ENCODE measurements at regions not wholly inside any gene's neighbourhood (a gene's known extent, or its start where the extent isn't known, plus 50 kb on each side); places are given as distances from the start of the nearest gene placed in this dataset.

DNA sequence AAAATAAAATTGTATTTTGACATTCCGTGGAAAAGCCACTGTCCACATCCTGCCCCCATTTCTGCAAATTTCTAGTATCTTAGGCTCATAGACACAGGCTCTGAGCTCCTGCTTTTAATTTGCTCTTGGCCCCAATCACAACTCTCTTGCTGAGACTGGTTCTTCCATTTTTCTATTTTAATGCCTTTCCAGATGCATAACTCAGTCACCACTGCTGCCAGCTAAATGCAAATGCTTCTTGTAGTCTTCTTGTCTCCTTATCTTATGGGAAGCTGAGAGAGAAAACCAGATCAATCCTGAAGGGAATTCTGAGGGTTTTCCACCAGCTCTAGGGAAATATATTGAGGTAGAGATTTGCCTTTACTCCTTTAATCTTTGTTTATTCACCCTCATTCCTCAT lies 149.0 kb downstream of the DHRS2 start:
- H3K36me3 Mint-ChIP-seq (ENCODE audit: low read depth): no peaks in the 10 kb centered on the region
- no peaks in the 10 kb centered on the region for H3K4me1 Mint-ChIP-seq (ENCODE audit: low read depth)
- H3K9me3 Mint-ChIP-seq: peaks cover 5% of the 10 kb centered on the region
- H3K4me3 Mint-ChIP-seq: no peak overlapping the region
- intact Hi-C loops (cut with micrococcal nuclease): no loop called here
- peaks cover 2% of the 10 kb centered on the region for H3K27me3 Mint-ChIP-seq
- no peak overlapping the region for H3K27ac Mint-ChIP-seq

DNA sequence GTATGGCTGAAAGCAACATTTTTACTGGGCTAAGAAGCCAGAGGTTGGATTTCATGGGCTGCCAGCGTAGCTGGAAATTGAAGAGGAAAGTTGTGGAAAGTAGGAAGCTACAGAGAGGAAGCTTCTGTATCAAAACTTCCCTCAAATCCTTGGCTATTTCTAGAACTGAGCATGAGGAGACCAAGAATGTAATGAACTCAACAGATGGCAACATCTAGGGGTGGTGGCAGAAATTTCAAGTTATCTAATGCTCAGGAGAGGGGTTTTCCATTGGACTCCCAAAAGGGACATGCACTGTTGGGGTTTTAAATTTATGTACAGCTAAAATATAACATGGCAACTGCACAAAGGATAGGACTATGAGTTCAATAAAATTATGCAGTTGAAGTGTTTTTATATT lies 151.3 kb downstream of the DHRS2 start:
- H3K27ac Mint-ChIP-seq: no peak overlapping the region
- H3K9me3 Mint-ChIP-seq: peaks cover 11% of the 10 kb centered on the region
- no peaks in the 10 kb centered on the region for H3K4me1 Mint-ChIP-seq (ENCODE audit: low read depth)
- H3K27me3 Mint-ChIP-seq: peaks cover 2% of the 10 kb centered on the region
- no peaks in the 10 kb centered on the region for H3K36me3 Mint-ChIP-seq (ENCODE audit: low read depth)
- no peak overlapping the region for H3K4me3 Mint-ChIP-seq
- intact Hi-C loops (cut with micrococcal nuclease): no loop called here

DNA sequence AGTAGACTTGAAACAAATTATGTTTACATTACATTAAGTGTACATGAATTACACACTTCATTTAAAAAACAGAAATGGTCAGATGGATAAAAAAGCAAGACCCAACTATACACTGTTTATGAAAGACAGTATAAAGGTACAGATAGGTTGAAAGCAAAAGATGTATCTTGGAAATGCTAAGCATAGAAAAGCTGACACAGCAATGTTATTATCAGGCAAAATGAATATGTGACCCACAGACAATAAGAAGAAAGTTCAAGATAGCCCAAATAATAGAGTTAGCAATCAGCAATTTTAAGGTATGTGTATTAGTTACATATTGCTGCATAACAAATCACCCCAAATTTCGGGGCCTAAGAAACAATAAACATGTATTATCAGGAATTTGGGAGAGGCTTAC lies 153.5 kb downstream of the DHRS2 start:
- peaks cover 11% of the 10 kb centered on the region for H3K9me3 Mint-ChIP-seq
- intact Hi-C loops (cut with micrococcal nuclease): no loop called here
- no peaks in the 10 kb centered on the region for H3K4me1 Mint-ChIP-seq (ENCODE audit: low read depth)
- H3K4me3 Mint-ChIP-seq: no peak overlapping the region
- H3K36me3 Mint-ChIP-seq (ENCODE audit: low read depth): no peaks in the 10 kb centered on the region
- H3K27ac Mint-ChIP-seq: no peak overlapping the region
- peaks cover 2% of the 10 kb centered on the region for H3K27me3 Mint-ChIP-seq

DNA sequence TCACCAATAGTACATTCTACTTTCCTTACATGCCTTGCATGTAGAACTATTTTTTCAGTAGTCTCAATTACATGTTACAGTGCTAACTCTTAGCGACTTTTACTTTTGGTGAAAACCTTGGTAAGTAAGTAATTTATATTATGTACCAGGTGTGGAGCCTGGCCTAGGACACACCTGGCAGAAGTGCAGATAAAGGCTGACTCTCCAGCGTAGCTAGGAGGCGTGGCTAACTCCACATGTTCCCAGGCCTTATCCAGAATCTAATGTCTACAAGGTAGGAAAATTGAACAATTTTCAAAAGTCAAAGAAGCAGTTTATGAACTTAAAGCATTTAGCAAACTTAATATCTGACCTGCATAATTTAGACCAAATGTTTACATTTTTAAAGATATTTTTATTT lies 157.4 kb downstream of the DHRS2 start:
- Mint-ChIP-seq H3K4me3 (no peak overlapping the region), H3K27me3 (peaks cover 2% of the 10 kb centered on the region), H3K27ac (no peak overlapping the region), H3K4me1 (ENCODE audit: low read depth) (no peaks in the 10 kb centered on the region), H3K36me3 (ENCODE audit: low read depth) (no peaks in the 10 kb centered on the region), H3K9me3 (peaks cover 11% of the 10 kb centered on the region)
- intact Hi-C loops (cut with micrococcal nuclease): no loop called here

DNA sequence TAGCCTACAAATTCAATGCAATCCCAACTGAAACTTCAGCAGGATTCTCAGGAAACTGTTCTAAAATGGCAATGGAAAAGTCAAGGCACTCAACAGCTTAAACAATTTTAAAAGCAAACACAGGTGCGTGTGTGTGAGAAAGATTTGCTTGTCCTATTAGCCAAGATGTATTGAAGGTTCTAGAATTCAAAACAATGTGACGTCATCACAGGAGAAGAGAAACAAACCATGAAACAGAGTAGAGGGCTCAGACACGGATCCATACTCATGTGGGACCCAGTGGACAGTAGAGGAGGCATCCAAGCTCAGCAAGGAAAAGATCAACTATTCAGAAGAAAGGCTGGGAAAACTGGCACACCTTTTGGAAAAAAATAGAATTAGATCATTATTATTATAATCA lies 152.8 kb upstream of the DHRS4 start:
- H3K27me3 Mint-ChIP-seq: no peaks in the 10 kb centered on the region
- H3K36me3 Mint-ChIP-seq (ENCODE audit: low read depth): no peaks in the 10 kb centered on the region
- H3K4me1 Mint-ChIP-seq (ENCODE audit: low read depth): peaks cover 5% of the 10 kb centered on the region
- no peak overlapping the region for H3K27ac Mint-ChIP-seq
- intact Hi-C loops (cut with micrococcal nuclease): no loop called here
- peaks cover 14% of the 10 kb centered on the region for H3K9me3 Mint-ChIP-seq
- H3K4me3 Mint-ChIP-seq: no peak overlapping the region

DNA sequence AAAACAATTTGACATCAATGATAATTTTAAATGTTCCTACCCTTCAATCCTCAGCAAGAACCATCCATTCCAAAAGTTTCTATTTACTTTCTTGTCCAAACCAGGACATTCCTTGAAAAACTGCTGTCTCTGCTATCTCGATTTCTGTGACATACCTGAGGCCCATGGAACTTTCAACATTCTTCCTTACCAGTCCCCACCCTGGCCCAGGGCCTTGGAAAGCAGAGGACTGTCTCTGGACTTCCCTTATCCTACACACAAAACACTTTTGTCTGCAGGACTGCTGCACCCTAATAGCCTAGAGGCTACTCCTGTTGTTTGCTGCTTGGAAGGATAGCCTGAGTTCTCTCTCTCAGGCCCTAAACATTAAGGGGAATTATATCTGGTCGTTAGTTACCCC lies 151.8 kb upstream of the DHRS4 start:
- H3K9me3 Mint-ChIP-seq: peaks cover 21% of the 10 kb centered on the region
- no peak overlapping the region for H3K27ac Mint-ChIP-seq
- H3K36me3 Mint-ChIP-seq (ENCODE audit: low read depth): no peaks in the 10 kb centered on the region
- no peaks in the 10 kb centered on the region for H3K27me3 Mint-ChIP-seq
- intact Hi-C loops (cut with micrococcal nuclease): no loop called here
- H3K4me3 Mint-ChIP-seq: no peak overlapping the region
- peaks cover 5% of the 10 kb centered on the region for H3K4me1 Mint-ChIP-seq (ENCODE audit: low read depth)

DNA sequence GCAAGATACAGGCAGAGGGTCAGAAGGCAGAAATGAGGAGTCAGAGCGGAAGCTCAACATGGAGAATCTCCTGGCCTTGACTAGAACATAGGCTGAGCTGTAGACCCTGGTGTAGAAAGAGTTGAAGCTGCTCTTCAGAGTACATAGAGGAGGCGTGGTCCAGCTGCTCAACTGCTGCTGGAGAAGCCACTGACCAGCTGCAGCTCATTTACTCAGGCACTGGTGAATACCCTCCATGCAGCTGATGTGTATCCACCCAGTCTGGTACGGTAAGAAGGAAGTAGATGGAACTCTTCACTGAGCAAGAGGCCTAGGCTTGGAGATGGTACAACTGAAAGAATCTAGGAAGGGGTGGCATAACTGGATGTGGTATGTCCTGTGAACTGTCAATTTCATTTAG lies 148.8 kb upstream of the DHRS4 start:
- H3K27ac Mint-ChIP-seq: no peak overlapping the region

DNA sequence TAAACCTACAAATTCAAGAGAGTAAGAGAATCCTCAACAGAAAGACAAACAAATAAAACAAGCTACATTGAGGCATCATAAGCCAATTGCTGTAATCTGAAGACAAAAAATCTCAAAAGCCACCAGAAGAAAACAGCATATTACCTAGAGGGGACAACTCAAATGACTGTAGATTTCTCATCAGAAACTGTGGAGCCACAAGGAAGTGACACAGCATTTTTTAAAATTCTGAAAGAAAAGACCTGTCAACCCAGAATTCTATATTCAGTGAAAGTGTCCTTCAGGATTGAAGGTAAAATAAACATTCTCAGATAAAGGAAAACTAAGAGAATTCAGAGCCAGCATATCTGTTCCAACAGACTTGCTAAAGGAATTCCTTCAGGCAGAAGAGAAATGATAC lies 147.8 kb upstream of the DHRS4 start:
- intact Hi-C loops (cut with micrococcal nuclease): no loop called here
- no peaks in the 10 kb centered on the region for H3K4me1 Mint-ChIP-seq (ENCODE audit: low read depth)
- no peaks in the 10 kb centered on the region for H3K27me3 Mint-ChIP-seq
- H3K36me3 Mint-ChIP-seq (ENCODE audit: low read depth): no peaks in the 10 kb centered on the region
- peaks cover 21% of the 10 kb centered on the region for H3K9me3 Mint-ChIP-seq
- H3K4me3 Mint-ChIP-seq: no peak overlapping the region
- H3K27ac Mint-ChIP-seq: no peak overlapping the region

More for the DNA sequence above, 148.8 kb upstream of the DHRS4 start:
- Mint-ChIP-seq H3K4me3 (no peak overlapping the region), H3K36me3 (ENCODE audit: low read depth) (no peaks in the 10 kb centered on the region), H3K4me1 (ENCODE audit: low read depth) (peaks cover 3% of the 10 kb centered on the region), H3K9me3 (peaks cover 21% of the 10 kb centered on the region), H3K27me3 (no peaks in the 10 kb centered on the region)
- intact Hi-C loops (cut with micrococcal nuclease): no loop called here

DNA sequence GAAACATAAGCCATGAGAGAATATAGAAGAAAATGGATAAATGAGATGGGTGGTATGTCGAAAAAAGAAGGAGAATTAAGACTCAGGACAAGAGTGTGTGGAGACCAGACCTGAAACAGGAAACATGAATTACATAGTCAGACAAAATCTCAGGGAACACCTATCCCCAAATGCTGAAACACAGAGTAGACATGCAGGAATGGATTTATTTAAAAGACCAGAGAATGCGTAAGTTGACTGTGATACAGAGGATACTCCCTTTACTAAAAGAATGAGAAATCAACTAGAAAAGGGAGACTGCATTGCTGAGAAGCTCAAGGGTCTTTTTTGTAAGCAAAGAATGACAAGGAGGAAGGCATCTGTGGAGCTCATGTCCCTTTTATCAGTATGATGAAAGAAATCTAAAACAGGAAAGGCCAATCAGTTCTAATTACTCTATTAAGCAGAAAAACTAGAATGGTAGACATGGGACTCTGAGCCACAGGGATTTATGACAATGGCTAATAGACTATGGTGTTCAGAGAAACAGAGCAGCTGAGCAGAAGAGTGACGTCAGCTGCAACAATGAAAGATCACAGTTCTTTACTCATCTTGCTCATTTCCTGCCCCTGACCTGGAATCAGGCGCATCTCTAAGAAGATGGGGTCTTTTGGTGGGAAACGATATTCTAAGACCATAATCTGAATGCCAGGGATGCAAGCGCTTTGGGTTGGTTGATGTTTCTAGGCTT lies 138.9 kb upstream of the DHRS4 start:
- intact Hi-C loops (cut with micrococcal nuclease): no loop called here
- Mint-ChIP-seq H3K36me3 (ENCODE audit: low read depth) (no peaks in the 10 kb centered on the region), H3K9me3 (peaks cover 13% of the 10 kb centered on the region), H3K4me3 (no peak overlapping the region), H3K27me3 (no peaks in the 10 kb centered on the region), H3K27ac (no peak overlapping the region), H3K4me1 (ENCODE audit: low read depth) (no peaks in the 10 kb centered on the region)

DNA sequence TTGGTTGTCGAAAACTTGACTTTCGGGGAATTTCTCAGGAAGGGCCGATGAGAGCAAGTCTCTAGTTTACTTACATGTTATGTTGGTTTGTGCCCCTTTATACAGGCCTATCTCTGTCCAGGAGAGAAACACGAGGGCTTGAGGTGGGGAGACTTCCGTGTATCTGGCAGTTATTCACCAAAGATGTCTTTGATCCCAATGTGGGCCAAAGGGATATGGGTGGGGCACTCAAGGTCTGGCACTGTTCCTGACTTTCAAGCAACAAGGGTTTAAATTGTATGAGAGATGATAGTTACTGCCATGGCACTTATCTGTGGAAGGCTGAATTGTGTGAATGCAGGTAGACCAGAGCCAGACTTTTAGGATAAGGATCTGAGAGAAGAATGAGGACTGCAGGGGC lies 137.2 kb upstream of the DHRS4 start:
- Mint-ChIP-seq H3K9me3 (peaks cover 13% of the 10 kb centered on the region), H3K4me1 (ENCODE audit: low read depth) (no peaks in the 10 kb centered on the region), H3K36me3 (ENCODE audit: low read depth) (no peaks in the 10 kb centered on the region), H3K4me3 (no peak overlapping the region), H3K27me3 (no peaks in the 10 kb centered on the region), H3K27ac (no peak overlapping the region)
- intact Hi-C loops (cut with micrococcal nuclease): no loop called here

DNA sequence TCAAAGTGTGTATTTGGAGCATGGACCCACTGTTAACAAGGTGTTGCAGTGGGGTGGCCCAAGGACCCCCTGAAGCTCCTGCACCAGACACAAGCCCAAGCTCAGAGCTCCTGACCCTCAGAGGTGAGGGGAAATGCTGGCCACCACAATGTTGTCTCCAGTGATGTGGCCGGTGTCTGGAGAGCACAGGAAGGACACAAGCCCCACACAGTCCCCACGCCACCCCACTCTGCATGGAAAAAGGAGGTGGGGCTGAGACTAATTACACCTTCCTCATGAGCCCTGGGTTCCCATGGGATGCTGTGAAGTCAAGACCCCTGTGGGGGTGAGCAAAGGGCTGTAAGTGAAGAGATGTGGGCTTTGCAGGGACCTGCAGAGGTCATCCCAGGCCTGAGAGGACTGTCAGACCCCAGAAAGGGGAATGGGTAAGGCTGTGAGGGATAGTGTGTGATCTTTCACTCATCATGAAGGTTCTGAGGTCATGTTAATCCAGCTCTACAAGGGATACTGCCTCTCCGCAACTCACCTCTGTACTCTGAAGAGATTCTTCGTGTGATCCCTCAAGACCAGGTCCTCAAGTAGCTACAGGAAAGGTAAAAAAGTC lies 136.3 kb upstream of the DHRS4 start:
- Mint-ChIP-seq H3K36me3 (ENCODE audit: low read depth) (no peaks in the 10 kb centered on the region), H3K4me3 (no peak overlapping the region), H3K27ac (no peak overlapping the region), H3K9me3 (peaks cover 13% of the 10 kb centered on the region), H3K27me3 (no peaks in the 10 kb centered on the region), H3K4me1 (ENCODE audit: low read depth) (no peaks in the 10 kb centered on the region)
- intact Hi-C loops (cut with micrococcal nuclease): no loop called here

DNA sequence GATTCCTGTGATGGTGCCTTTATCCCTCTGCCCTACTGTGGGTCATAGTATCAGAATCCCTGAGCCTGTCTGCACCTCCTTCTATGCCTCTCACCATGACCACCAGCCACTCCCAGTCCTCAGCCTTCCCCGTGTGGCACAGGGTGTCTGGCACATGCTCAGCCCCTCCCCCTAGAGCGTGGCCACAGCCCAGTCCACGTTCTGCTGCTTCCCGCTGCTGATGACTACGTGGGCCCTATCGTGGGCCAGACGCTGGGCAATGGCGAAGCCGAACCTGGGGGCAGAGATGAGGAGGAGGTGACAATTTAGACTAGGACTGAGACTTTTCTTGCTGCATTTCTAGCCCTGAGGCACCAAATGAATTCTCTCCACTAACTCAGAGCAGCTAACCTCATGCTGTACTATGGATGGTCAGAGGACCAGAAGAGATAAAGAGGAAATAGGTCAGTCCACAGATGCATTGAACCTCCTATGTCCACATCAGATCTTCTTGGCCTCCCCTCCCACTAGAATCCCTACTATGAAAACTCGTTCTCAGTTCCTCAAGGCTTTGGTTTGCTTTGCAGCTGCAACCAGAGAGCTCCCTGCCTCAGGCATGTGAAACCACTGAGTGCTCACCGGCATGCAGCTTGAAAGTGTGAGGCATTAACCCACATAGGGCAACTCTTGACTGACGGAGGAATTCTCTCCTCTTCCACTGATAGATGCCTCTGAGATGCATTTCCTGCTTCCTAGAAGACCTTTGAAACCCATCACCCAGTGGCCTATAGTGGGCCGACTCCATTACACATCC lies 126.3 kb upstream of the DHRS4 start:
- Mint-ChIP-seq H3K9me3 (no peaks in the 10 kb centered on the region), H3K4me3 (no peak overlapping the region), H3K4me1 (ENCODE audit: low read depth) (peaks cover 5% of the 10 kb centered on the region), H3K36me3 (ENCODE audit: low read depth) (no peaks in the 10 kb centered on the region), H3K27ac (no peak overlapping the region), H3K27me3 (no peaks in the 10 kb centered on the region)
- intact Hi-C loops (cut with micrococcal nuclease): no loop called here

DNA sequence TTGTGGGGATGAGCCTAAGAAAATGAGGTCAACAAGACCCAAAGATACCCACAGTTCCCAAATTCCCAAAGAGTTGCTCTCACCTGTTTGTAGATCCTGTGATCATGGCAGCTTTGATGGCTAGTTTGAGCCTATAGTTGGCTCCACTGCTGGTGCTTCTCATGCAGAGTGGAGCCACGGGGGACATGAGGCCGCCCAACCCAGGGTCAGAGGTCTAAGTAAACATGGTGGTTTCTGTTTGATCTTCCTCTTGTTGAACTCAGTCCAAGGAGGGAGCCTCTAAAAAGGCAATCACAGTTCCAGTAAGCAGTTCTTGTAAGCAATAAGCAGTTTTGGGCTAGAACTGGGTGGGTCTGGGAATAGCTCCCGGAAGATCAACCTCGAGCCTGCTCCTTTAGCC lies 125.6 kb upstream of the DHRS4 start:
- Mint-ChIP-seq H3K4me1 (ENCODE audit: low read depth) (peaks cover 5% of the 10 kb centered on the region), H3K9me3 (no peaks in the 10 kb centered on the region), H3K27ac (no peak overlapping the region), H3K4me3 (no peak overlapping the region), H3K36me3 (ENCODE audit: low read depth) (no peaks in the 10 kb centered on the region), H3K27me3 (no peaks in the 10 kb centered on the region)
- intact Hi-C loops (cut with micrococcal nuclease): no loop called here

DNA sequence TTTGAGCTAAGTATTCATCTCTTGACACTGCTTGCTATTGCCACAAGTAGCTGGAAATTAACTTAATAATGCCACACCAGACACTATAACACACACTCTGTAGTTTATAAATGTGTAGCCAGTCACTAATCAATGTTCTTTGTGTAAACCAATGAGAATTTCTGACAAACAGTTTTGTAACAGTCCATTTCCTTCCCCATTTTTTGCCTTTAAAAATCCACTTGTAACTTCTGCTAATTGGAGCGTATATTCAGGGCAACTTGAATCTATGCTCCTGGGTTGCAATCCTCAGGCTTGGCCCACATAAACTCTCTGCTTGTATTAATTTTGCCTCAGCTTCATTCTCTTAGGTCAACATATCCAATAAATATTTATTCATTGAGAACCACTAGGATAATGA lies 125.0 kb upstream of the DHRS4 start:
- no peaks in the 10 kb centered on the region for H3K27me3 Mint-ChIP-seq
- peaks cover 5% of the 10 kb centered on the region for H3K4me1 Mint-ChIP-seq (ENCODE audit: low read depth)
- H3K9me3 Mint-ChIP-seq: no peaks in the 10 kb centered on the region
- intact Hi-C loops (cut with micrococcal nuclease): no loop called here
- H3K36me3 Mint-ChIP-seq (ENCODE audit: low read depth): no peaks in the 10 kb centered on the region
- H3K27ac Mint-ChIP-seq: no peak overlapping the region
- H3K4me3 Mint-ChIP-seq: no peak overlapping the region

Data from dendritic cell treated with granulocyte-macrophage colony-stimulating factor and Interleukin-4, amounts not matched to agents 40 ng/mL and 50 ng/mL, for 4 days (primary cell).